DND-41 (cell line): ENCODE measurements at regions not wholly inside any gene's neighbourhood (a gene's known extent, or its start where the extent isn't known, plus 50 kb on each side); places are given as distances from the start of the nearest gene placed in this dataset.
"Not testable (repeated sequence)": the region's sequence is repeated elsewhere in the genome, so short reads cannot be mapped to it uniquely, and the experiment has no call there.

Experiments
- ATAC-seq: fragments of 200-7000 bp; cut with Tn5 transposase; 3 replicates; pipeline ENCODE4 v1.9.1; 2021; ENCODE audit warnings: low read depth; ENCODE audit not compliant: insufficient read depth
- DNase-seq: peaks from one replicate; pipeline ENCODE4 v3.0.0-alpha.2; 2020
- H2AFZ ChIP-seq: 2 replicates; pipeline ENCODE4 v1.6.0; 2012; ENCODE audit warnings: low read depth, low read length
- H3K27ac ChIP-seq: 2 replicates; pipeline ENCODE4 v1.5.1; 2012; ENCODE audit warnings: low read length, inconsistent platforms
- H3K27me3 ChIP-seq: fragments of 200-600 bp; sonication (generic); 2 replicates; pipeline ENCODE4 v1.6.0; 2012; ENCODE audit warnings: low read length, mild to moderate bottlenecking, inconsistent platforms; ENCODE audit not compliant: insufficient read depth, poor library complexity
- H3K36me3 ChIP-seq: 2 replicates; pipeline ENCODE4 v1.5.1; 2012; ENCODE audit warnings: low read length, inconsistent platforms; ENCODE audit not compliant: insufficient read depth
- H3K4me1 ChIP-seq: 2 replicates; pipeline ENCODE4 v1.5.1; 2012; ENCODE audit warnings: mild to moderate bottlenecking, low read length; ENCODE audit not compliant: insufficient read depth
- H3K4me2 ChIP-seq: 2 replicates; pipeline ENCODE4 v1.6.0; 2012; ENCODE audit warnings: mild to moderate bottlenecking, moderate library complexity, low read length, inconsistent platforms; ENCODE audit not compliant: insufficient read depth
- H3K4me3 ChIP-seq, 2 experiments: fragments of 200-600 bp in 1 of 2; shearing (Covaris generic) in 1 of 2; 2 replicates each; pipeline ENCODE4 v1.5.1; 2012 to 2016; ENCODE audit warnings: inconsistent platforms in 2 of 2, low read length in 2 of 2, mild to moderate bottlenecking in 2 of 2, low read depth in 1 of 2, moderate library complexity in 1 of 2
- H3K79me2 ChIP-seq: 2 replicates; pipeline ENCODE4 v1.6.0; 2012; ENCODE audit warnings: low read length, inconsistent platforms; ENCODE audit not compliant: insufficient read depth
- H3K9ac ChIP-seq: 2 replicates; pipeline ENCODE4 v1.6.0; 2012; ENCODE audit warnings: low read depth, mild to moderate bottlenecking, inconsistent platforms, low read length, moderate library complexity
- H3K9me3 ChIP-seq: 2 replicates; pipeline ENCODE4 v1.5.1; 2012; ENCODE audit warnings: low read length, moderate library complexity, mild to moderate bottlenecking, inconsistent platforms; ENCODE audit not compliant: insufficient read depth, severe bottlenecking
- H4K20me1 ChIP-seq: 2 replicates; pipeline ENCODE4 v1.6.0; 2012; ENCODE audit warnings: low read length; ENCODE audit not compliant: insufficient read depth
- CTCF ChIP-seq: IDR thresholded peaks from 2 replicates; pipeline ENCODE4 v1.5.1; 2012; ENCODE audit warnings: borderline replicate concordance, low read length, moderate library complexity, mild to moderate bottlenecking; ENCODE audit not compliant: poor library complexity, severe bottlenecking; ENCODE audit errors: extremely low read depth
- EZH2 ChIP-seq: IDR thresholded peaks from 3 replicates; pipeline ENCODE4 v1.6.1; 2012; ENCODE audit warnings: borderline replicate concordance, low read depth, mild to moderate bottlenecking, moderate library complexity, low read length, inconsistent platforms; ENCODE audit not compliant: severe bottlenecking

DNA sequence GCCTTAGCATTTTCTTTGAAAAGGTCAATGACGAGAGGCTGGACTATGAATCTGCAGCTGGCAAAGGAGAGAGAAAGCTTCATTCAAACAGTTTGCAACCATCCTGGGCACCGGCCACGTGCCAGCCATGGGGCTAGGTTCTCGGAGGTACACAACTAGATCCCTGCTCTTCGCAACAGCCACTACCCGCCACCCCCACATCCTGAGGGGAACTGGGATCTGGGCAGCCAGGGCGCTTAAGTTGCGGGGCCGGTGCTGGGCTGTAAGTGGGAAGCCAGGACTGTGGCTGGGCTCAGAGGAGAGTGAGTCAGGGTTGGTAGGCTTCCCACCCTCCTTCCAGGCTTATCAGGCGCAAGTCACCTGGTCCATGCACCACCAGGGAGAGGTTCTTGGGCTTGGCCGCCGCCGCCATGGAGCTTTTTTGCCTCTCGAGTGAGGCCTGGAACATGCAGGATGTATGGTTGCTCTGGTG is 95.0 kb upstream of the TERB2 start:
- Histone ChIP-seq H3K27ac (no peak overlapping the region), H3K4me3 (no peak overlapping the region), H3K4me2 (no peak overlapping the region), H3K79me2 (no peaks in the 10 kb centered on the region), H3K27me3 (no peaks in the 10 kb centered on the region), H4K20me1 (no peaks in the 10 kb centered on the region), H3K36me3 (no peaks in the 10 kb centered on the region), H2AFZ (no peak overlapping the region), H3K4me1 (no peaks in the 10 kb centered on the region), H3K9me3 (peaks cover 12% of the 10 kb centered on the region), H3K9ac (no peak overlapping the region)
- no peak for TF ChIP-seq EZH2
- no peak for TF ChIP-seq CTCF
- no peak for ATAC-seq
- DNase-seq = no peak

DNA sequence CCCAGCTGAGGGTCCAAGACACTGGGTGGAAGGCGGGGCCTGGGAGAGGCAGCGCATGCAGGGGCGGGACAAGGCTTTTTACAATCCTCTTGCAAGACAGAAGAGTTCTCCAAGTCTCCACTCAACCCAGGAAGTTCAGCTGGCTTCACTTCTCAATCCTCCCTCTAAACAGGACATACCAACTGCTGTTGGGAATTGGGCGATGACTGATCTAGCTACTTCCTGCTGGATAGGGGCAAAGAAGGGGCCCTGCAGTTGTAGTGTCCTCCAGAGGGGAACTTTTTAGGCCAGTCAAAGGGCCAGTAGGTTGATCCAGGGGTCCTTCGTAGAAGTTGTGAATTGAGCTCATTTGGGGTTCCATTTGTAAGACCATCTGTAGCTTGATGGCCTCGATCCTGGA is 94.6 kb upstream of the TERB2 start:
- Histone ChIP-seq H2AFZ (no peak overlapping the region), H3K4me1 (no peaks in the 10 kb centered on the region), H3K4me3 (no peak overlapping the region), H4K20me1 (no peaks in the 10 kb centered on the region), H3K27me3 (no peaks in the 10 kb centered on the region), H3K36me3 (no peaks in the 10 kb centered on the region), H3K4me2 (no peak overlapping the region), H3K79me2 (no peaks in the 10 kb centered on the region), H3K27ac (no peak overlapping the region), H3K9me3 (peaks cover 12% of the 10 kb centered on the region), H3K9ac (no peak overlapping the region)
- no peak for TF ChIP-seq EZH2
- DNase-seq (no peak), ATAC-seq (no peak)

GRCh38 chr15:44862866-44863265 is 93.6 kb upstream of the TERB2 start:
- H3K4me2 ChIP-seq, H3K4me3 ChIP-seq, ATAC-seq, H3K9ac ChIP-seq, H3K36me3 ChIP-seq, H3K27ac ChIP-seq, H2AFZ ChIP-seq, DNase-seq, H3K4me1 ChIP-seq, H3K27me3 ChIP-seq, H4K20me1 ChIP-seq, H3K79me2 ChIP-seq: not testable (repeated sequence)
- H3K9me3 ChIP-seq = peaks cover 12% of the 10 kb centered on the region

GRCh38 chr15:44868100-44868499 is 88.4 kb upstream of the TERB2 start:
- H3K4me3 ChIP-seq, H2AFZ ChIP-seq, H3K4me2 ChIP-seq, H3K9me3 ChIP-seq, DNase-seq, H3K27ac ChIP-seq, H4K20me1 ChIP-seq, H3K79me2 ChIP-seq, H3K36me3 ChIP-seq, H3K9ac ChIP-seq, H3K4me1 ChIP-seq, ATAC-seq, H3K27me3 ChIP-seq: not testable (repeated sequence)

GRCh38 chr15:44870125-44870524 is 86.4 kb upstream of the TERB2 start:
- not testable (repeated sequence) for H3K4me3 ChIP-seq, DNase-seq, H2AFZ ChIP-seq, H3K27ac ChIP-seq, H3K9me3 ChIP-seq, H3K36me3 ChIP-seq, H3K27me3 ChIP-seq, H4K20me1 ChIP-seq, H3K9ac ChIP-seq, H3K4me2 ChIP-seq, H3K4me1 ChIP-seq, H3K79me2 ChIP-seq, ATAC-seq
